Activated CD8-positive, alpha-beta T cell treated with anti-CD3 and anti-CD28 coated beads for 36 hours (primary cell): ENCODE measurements at regions not wholly inside any gene's neighbourhood (a gene's known extent, or its start where the extent isn't known, plus 50 kb on each side); places are given as distances from the start of the nearest gene placed in this dataset.

Experiments
- ATAC-seq: fragments of 200-7000 bp; cut with Tn5 transposase; one replicate; pipeline ENCODE4 v1.10.0; 2021; ENCODE audit warnings: mild to moderate bottlenecking, moderate library complexity
- CTCF ChIA-PET: fragments of 350-600 bp; sonication (Branson Sonifier 250); formaldehyde crosslinking; loops from one replicate; lab custom pipeline; 2021; ENCODE audit warnings: antibody characterized with exemption; lab: Charles Lee
- POLR2A ChIA-PET: fragments of 350-600 bp; sonication (Branson Sonifier 250); formaldehyde crosslinking; loops from one replicate; lab custom pipeline; 2021; ENCODE audit warnings: antibody characterized with exemption; lab: Charles Lee
- DNase-seq: peaks from one replicate; pipeline ENCODE4 v3.0.0-alpha.2; 2020
- H3K27ac Mint-ChIP-seq: one replicate; pipeline ENCODE4 v1.8.0; 2021; ENCODE audit warnings: mild to moderate bottlenecking, mixed read lengths
- H3K27me3 Mint-ChIP-seq: one replicate; pipeline ENCODE4 v1.8.0; 2021; ENCODE audit warnings: mixed read lengths
- H3K36me3 Mint-ChIP-seq: one replicate; pipeline ENCODE4 v1.8.0; 2021; ENCODE audit warnings: low read depth, mixed read lengths
- H3K4me1 Mint-ChIP-seq: one replicate; pipeline ENCODE4 v1.8.0; 2021; ENCODE audit warnings: low read depth, mixed read lengths
- H3K4me3 Mint-ChIP-seq: one replicate; pipeline ENCODE4 v1.8.0; 2021; ENCODE audit warnings: mild to moderate bottlenecking, moderate library complexity, mixed read lengths
- H3K9me3 Mint-ChIP-seq: one replicate; pipeline ENCODE4 v1.8.0; 2021; ENCODE audit warnings: mixed read lengths
- CTCF ChIP-seq: fragments of 200-600 bp; IDR thresholded peaks from one replicate; pipeline ENCODE4 v1.8.0; 2022; ENCODE audit warnings: antibody characterized with exemption, mild to moderate bottlenecking
- intact Hi-C: fragments of 100-400 bp; cut with micrococcal nuclease; formaldehyde crosslinking; loops from one replicate; pipeline ENCODE4 v1.10.0; 2022

DNA sequence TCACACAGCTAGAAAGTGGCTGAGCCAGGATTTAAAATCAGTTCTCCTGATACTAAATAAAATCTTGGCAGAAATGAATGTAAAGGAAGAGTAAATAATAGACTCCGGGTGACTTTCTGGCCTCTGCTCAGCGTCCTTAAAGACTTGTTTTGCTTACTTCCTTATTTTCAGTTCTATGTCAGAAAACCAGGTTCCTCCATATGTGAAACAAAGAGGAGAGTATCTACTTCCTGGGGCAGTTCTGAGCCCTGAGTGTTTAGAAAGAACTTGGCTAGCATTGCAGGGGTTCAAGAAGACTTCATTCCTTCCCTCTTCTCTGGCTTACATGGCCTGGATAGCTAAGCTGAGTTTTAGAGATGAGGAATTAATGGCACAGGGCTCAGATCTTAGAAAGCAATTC is 222.8 kb upstream of the TLE3 start:
- no peak overlapping the region for H3K27ac Mint-ChIP-seq
- no peak for TF ChIP-seq CTCF
- intact Hi-C loops: no loop called here
- DNase-seq (no peak), ATAC-seq (no peak)
- ChIA-PET CTCF (no interaction called here), POLR2A (no interaction called here)
- no peaks in the 10 kb centered on the region for H3K9me3 Mint-ChIP-seq
- no peaks in the 10 kb centered on the region for H3K27me3 Mint-ChIP-seq
- H3K36me3 Mint-ChIP-seq: no peaks in the 10 kb centered on the region
- H3K4me3 Mint-ChIP-seq: no peak overlapping the region
- H3K4me1 Mint-ChIP-seq: no peaks in the 10 kb centered on the region

GRCh38 chr15:70320077-70320476 is 222.4 kb upstream of the TLE3 start:
- intact Hi-C loops: no loop called here
- DNase-seq (no peak), ATAC-seq (no peak)
- H3K36me3 Mint-ChIP-seq: no peaks in the 10 kb centered on the region
- POLR2A ChIA-PET: no interaction called here
- H3K9me3 Mint-ChIP-seq: no peaks in the 10 kb centered on the region
- H3K4me1 Mint-ChIP-seq: no peaks in the 10 kb centered on the region
- no peak overlapping the region for H3K27ac Mint-ChIP-seq
- H3K27me3 Mint-ChIP-seq: no peaks in the 10 kb centered on the region
- no peak overlapping the region for H3K4me3 Mint-ChIP-seq
- CTCF ChIA-PET: no interaction called here
- no peak for TF ChIP-seq CTCF

DNA sequence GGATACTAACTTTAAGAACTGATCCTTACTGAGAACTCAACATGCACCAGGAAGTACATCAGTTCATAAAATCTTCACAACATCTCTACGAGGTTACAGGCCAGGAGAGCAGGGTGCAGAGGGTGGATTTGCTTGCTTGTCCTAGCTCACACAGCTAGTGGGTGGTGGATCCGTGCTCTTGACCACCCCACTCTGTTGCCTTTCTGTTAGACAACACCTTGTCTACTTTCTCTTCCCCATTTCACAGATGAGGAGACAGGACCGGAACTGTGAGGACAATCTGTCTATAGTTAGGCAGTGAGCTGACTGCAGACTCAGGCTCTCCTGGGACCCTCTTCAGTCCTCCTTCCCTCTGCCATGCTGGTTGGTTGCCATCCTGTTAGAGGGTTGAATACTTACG is 221.7 kb upstream of the TLE3 start:
- ATAC-seq (no peak), DNase-seq (no peak)
- Mint-ChIP-seq H3K4me3 (no peak overlapping the region), H3K9me3 (no peaks in the 10 kb centered on the region), H3K4me1 (no peaks in the 10 kb centered on the region), H3K27me3 (no peaks in the 10 kb centered on the region), H3K27ac (no peak overlapping the region), H3K36me3 (no peaks in the 10 kb centered on the region)
- TF ChIP-seq CTCF: no peak
- CTCF ChIA-PET: no interaction called here
- intact Hi-C loops: no loop called here
- POLR2A ChIA-PET: no interaction called here

- no peak for ATAC-seq
- ChIA-PET CTCF (no interaction called here), POLR2A (interaction anchor here (0.7 kb wide), 1 partner anchor 12 kb away, joined by 3 read pairs; no protein-coding TSS in a partner anchor)
- no peak for DNase-seq
- no peak overlapping the region for H3K27ac Mint-ChIP-seq
- no peak for TF ChIP-seq CTCF
- H3K4me3 Mint-ChIP-seq: no peak overlapping the region
- H3K9me3 Mint-ChIP-seq: no peaks in the 10 kb centered on the region
- intact Hi-C loops: no loop called here
- H3K27me3 Mint-ChIP-seq: no peaks in the 10 kb centered on the region
- H3K4me1 Mint-ChIP-seq: no peaks in the 10 kb centered on the region
- H3K36me3 Mint-ChIP-seq: no peaks in the 10 kb centered on the region
These were observed 221.1 kb upstream of the TLE3 start for GRCh38 chr15:70318594-70319465.

- no peak overlapping the region for H3K4me3 Mint-ChIP-seq
- ATAC-seq (no peak), DNase-seq (no peak)
- intact Hi-C loops: no loop called here
- H3K36me3 Mint-ChIP-seq: no peaks in the 10 kb centered on the region
- H3K4me1 Mint-ChIP-seq: no peaks in the 10 kb centered on the region
- ChIA-PET POLR2A (interaction anchor here (0.6 kb wide), 1 partner anchor 11 kb away, joined by 3 read pairs; no protein-coding TSS in a partner anchor), CTCF (no interaction called here)
- no peaks in the 10 kb centered on the region for H3K9me3 Mint-ChIP-seq
- no peaks in the 10 kb centered on the region for H3K27me3 Mint-ChIP-seq
- H3K27ac Mint-ChIP-seq: no peak overlapping the region
- no peak for TF ChIP-seq CTCF
These were observed 218.4 kb upstream of the TLE3 start for GRCh38 chr15:70316059-70316600.
